ENCODE measurements at regions not wholly inside any gene's neighbourhood (a gene's known extent, or its start where the extent isn't known, plus 50 kb on each side); places are given as distances from the start of the nearest gene placed in this dataset.

DNA sequence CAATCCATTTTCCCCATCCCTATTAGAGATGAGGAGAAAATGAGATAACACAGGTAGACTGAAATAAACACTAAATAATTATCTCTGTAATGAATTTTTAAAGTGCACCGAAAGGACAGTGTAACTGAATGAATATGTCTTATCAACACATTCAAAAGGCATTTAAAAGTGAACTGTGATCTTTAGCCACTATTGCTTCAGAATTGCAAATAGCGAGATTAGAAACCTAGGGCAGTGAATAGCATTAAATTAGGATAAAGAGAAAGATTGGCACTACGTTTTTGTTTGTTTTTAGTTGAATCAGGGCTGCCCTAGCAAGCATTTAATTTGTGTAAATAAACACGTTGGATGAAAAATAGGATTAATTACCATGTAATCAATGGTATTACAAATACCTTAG, 537.5 kb downstream of the ELAVL2 start:
- Histone ChIP-seq H3K27ac (ENCODE audit: insufficient read depth, low read length) (no peak overlapping the region), H3K18ac (ENCODE audit: low read depth, low read length) (no peak overlapping the region), H2BK5ac (ENCODE audit: low read depth, low read length, poor library complexity, severe bottlenecking) (no peak overlapping the region), H3K14ac (replicated peaks; ENCODE audit: low read depth, low read length) (no peak overlapping the region), H4K8ac (ENCODE audit: low read depth in 2 of 2, low read length in 2 of 2) (no peak overlapping the region), H2AFZ (replicated peaks; ENCODE audit: low read length, poor library complexity) (no peak overlapping the region), H4K5ac (ENCODE audit: low read depth, low read length) (no peak overlapping the region), H4K20me1 (ENCODE audit: insufficient read depth, low read length) (no peaks in the 10 kb centered on the region), H3K4me2 (ENCODE audit: low read depth, low read length) (no peak overlapping the region), H3K9me3 (ENCODE audit: control insufficient read depth, insufficient read depth, low read length) (no peaks in the 10 kb centered on the region), H2BK20ac (ENCODE audit: low read depth, low read length) (no peak overlapping the region), H3K23ac (ENCODE audit: low read depth, low read length) (no peak overlapping the region), H3K4ac (ENCODE audit: low read depth, low read length) (no peak overlapping the region), H2AK5ac (ENCODE audit: low read depth, low read length) (no peak overlapping the region), H3K9me1 (ENCODE audit: insufficient read depth, low read length) (no peaks in the 10 kb centered on the region), H3K4me3 (ENCODE audit: insufficient read depth, low read depth, low read length) (no peak overlapping the region), H3K56ac (ENCODE audit: extremely low read depth, insufficient read depth, low read length) (no peak overlapping the region), H2BK120ac (ENCODE audit: low read depth, low read length) (no peak overlapping the region), H3K27me3 (ENCODE audit: control insufficient read depth, insufficient read depth, low read length) (no peaks in the 10 kb centered on the region), H3K9ac (ENCODE audit: low read depth, low read length) (no peak overlapping the region), H2AK9ac (replicated peaks; ENCODE audit: low read depth, low read length, poor library complexity) (no peak overlapping the region), H3K4me1 (ENCODE audit: control insufficient read depth, insufficient read depth, low read length) (no peaks in the 10 kb centered on the region), H3K36me3 (ENCODE audit: control insufficient read depth, insufficient read depth, low read length) (no peaks in the 10 kb centered on the region), H4K91ac (ENCODE audit: insufficient read depth, low read depth, low read length) (no peak overlapping the region), H3K79me1 (ENCODE audit: low read depth in 1 of 2, low read length in 2 of 2) (no peaks in the 10 kb centered on the region), H2BK15ac (ENCODE audit: low read depth, low read length) (no peak overlapping the region)
- TF ChIP-seq RCOR1 (IDR thresholded peaks at IDR 0.05; ENCODE audit: insufficient replicate concordance, low read length) = no peak
- TF ChIP-seq, protein P1, sequence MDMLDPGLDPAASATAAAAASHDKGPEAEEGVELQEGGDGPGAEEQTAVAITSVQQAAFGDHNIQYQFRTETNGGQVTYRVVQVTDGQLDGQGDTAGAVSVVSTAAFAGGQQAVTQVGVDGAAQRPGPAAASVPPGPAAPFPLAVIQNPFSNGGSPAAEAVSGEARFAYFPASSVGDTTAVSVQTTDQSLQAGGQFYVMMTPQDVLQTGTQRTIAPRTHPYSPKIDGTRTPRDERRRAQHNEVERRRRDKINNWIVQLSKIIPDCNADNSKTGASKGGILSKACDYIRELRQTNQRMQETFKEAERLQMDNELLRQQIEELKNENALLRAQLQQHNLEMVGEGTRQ (IDR thresholded peaks at IDR 0.05; ENCODE audit: low read depth, low read length) = no peak
- TF ChIP-seq BHLHE40 (IDR thresholded peaks at IDR 0.05; ENCODE audit: low read depth, low read length) = no peak
- no peak for TF ChIP-seq MAZ (IDR thresholded peaks at IDR 0.05; ENCODE audit: borderline replicate concordance, low read depth, low read length)
- TF ChIP-seq, protein P2, sequence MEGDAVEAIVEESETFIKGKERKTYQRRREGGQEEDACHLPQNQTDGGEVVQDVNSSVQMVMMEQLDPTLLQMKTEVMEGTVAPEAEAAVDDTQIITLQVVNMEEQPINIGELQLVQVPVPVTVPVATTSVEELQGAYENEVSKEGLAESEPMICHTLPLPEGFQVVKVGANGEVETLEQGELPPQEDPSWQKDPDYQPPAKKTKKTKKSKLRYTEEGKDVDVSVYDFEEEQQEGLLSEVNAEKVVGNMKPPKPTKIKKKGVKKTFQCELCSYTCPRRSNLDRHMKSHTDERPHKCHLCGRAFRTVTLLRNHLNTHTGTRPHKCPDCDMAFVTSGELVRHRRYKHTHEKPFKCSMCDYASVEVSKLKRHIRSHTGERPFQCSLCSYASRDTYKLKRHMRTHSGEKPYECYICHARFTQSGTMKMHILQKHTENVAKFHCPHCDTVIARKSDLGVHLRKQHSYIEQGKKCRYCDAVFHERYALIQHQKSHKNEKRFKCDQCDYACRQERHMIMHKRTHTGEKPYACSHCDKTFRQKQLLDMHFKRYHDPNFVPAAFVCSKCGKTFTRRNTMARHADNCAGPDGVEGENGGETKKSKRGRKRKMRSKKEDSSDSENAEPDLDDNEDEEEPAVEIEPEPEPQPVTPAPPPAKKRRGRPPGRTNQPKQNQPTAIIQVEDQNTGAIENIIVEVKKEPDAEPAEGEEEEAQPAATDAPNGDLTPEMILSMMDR (conservative IDR thresholded peaks at IDR 0.05; ENCODE audit: low read depth, low read length) = no peak
- TF ChIP-seq POLR2A (IDR thresholded peaks at IDR 0.05; ENCODE audit: low read depth, low read length) = no peak
- TF ChIP-seq RAD21 (IDR thresholded peaks at IDR 0.05; ENCODE audit: low read length) = no peak
- no peak for TF ChIP-seq CHD1 (IDR thresholded peaks at IDR 0.05; ENCODE audit: low read depth, low read length)
- no peak for TF ChIP-seq NFE2L2 (IDR thresholded peaks at IDR 0.05; ENCODE audit: low read depth, low read length)
- TF ChIP-seq SMC3 (IDR thresholded peaks at IDR 0.05; ENCODE audit: low read depth, low read length) = no peak
- no peak for TF ChIP-seq RFX5 (IDR thresholded peaks at IDR 0.05; ENCODE audit: low read depth, low read length)
- TF ChIP-seq, protein P3, sequence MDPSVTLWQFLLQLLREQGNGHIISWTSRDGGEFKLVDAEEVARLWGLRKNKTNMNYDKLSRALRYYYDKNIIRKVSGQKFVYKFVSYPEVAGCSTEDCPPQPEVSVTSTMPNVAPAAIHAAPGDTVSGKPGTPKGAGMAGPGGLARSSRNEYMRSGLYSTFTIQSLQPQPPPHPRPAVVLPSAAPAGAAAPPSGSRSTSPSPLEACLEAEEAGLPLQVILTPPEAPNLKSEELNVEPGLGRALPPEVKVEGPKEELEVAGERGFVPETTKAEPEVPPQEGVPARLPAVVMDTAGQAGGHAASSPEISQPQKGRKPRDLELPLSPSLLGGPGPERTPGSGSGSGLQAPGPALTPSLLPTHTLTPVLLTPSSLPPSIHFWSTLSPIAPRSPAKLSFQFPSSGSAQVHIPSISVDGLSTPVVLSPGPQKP (IDR thresholded peaks at IDR 0.05; ENCODE audit: borderline replicate concordance, low read depth, low read length) = no peak
- no peak for TF ChIP-seq MXI1 (IDR thresholded peaks at IDR 0.05; ENCODE audit: borderline replicate concordance, low read depth, low read length)
- no peak for TF ChIP-seq MAFK (IDR thresholded peaks at IDR 0.05; ENCODE audit: low read depth, low read length)
- no peak for TF ChIP-seq CEBPB (IDR thresholded peaks at IDR 0.05; ENCODE audit: low read depth, low read length)
- no peak for TF ChIP-seq FOS (IDR thresholded peaks at IDR 0.05; ENCODE audit: low read depth, low read length)
- ChIA-PET POLR2A (ENCODE audit: unreplicated experiment) (no interaction called here), CTCF (no interaction called here)
- BruUV-seq (replicated peaks) = no TSS peak
- in situ Hi-C loops (cut with MboI; ENCODE audit: low sequenced_read_pairs) (no loop called here), intact Hi-C loops (cut with micrococcal nuclease) (no loop called here), dilution Hi-C loops (cut with HindIII; ENCODE audit: low sequenced_read_pairs, unreplicated experiment) (no loop called here)
- ATAC-seq (ENCODE audit: low read depth) = no peak
- no CpG with 5 or more reads among the region's 4 CpGs for WGBS, 2 experiments (ENCODE audit: extremely low coverage in 2 of 2, insufficient read length in 1 of 2)
- no peak for DNase-seq

All from IMR-90 (cell line).